Gastrocnemius medialis (tissue), 4 donors: ENCODE measurements at regions not wholly inside any gene's neighbourhood (a gene's known extent, or its start where the extent isn't known, plus 50 kb on each side); places are given as distances from the start of the nearest gene placed in this dataset.

Experiments used
- ATAC-seq, 2 donors: fragments of 150-250 bp; one replicate each; pipeline ENCODE4 v1.9.1; 2016
- DNase-seq, 2 donors: peaks; one replicate each; pipeline ENCODE4 v3.0.0-alpha.2; 2019
- H3K27ac ChIP-seq, 4 donors: fragments of 200-600 bp; sonication (generic); 1 replicate in 1 of 4; 2 replicates in 3 of 4; pipeline ENCODE4 v1.5.1; 2016 to 2018; ENCODE audit warnings: mild to moderate bottlenecking in 2 of 4, moderate library complexity in 1 of 4
- H3K27me3 ChIP-seq, 3 donors: fragments of 200-600 bp; sonication (generic) in 2 of 3; 1 replicate in 1 of 3; 2 replicates in 2 of 3; pipeline versions ENCODE4 v1.5.1 to v1.6.0; 2016 to 2019; ENCODE audit warnings: mild to moderate bottlenecking in 1 of 3, moderate library complexity in 1 of 3
- H3K36me3 ChIP-seq, 2 donors: fragments of 200-600 bp; sonication (generic) in 1 of 2; one replicate each; pipeline ENCODE4 v1.5.1; 2017 to 2018
- H3K4me1 ChIP-seq, 2 donors: fragments of 200-600 bp; sonication (generic) in 1 of 2; one replicate each; pipeline ENCODE4 v1.5.1; 2016 to 2017; ENCODE audit warnings: mild to moderate bottlenecking in 2 of 2
- H3K4me3 ChIP-seq, 4 donors: fragments of 200-600 bp; sonication (generic) in 3 of 4; 1 replicate in 1 of 4; 2 replicates in 3 of 4; pipeline ENCODE4 v1.5.1; 2016 to 2019; ENCODE audit warnings: mild to moderate bottlenecking in 2 of 4
- H3K9me3 ChIP-seq, 3 donors: fragments of 200-600 bp; sonication (generic) in 2 of 3; 1 replicate in 1 of 3; 2 replicates in 2 of 3; pipeline ENCODE4 v1.5.1; 2016 to 2019
- CTCF ChIP-seq, 5 experiments: fragments of 450-650 bp in 3 of 5; fragments of 200-600 bp in 2 of 5; sonication (generic) in 2 of 5; IDR thresholded peaks in 4 of 5; conservative IDR thresholded peaks in 1 of 5; 1 replicate in 4 of 5; 2 replicates in 1 of 5; pipeline ENCODE4 v1.5.1; 2016 to 2019; ENCODE audit warnings: antibody characterized with exemption in 5 of 5, mild to moderate bottlenecking in 3 of 5, moderate library complexity in 3 of 5
- POLR2A ChIP-seq, 2 donors: fragments of 450-650 bp; IDR thresholded peaks; one replicate each; pipeline ENCODE4 v1.6.1; 2017; ENCODE audit warnings: antibody characterized with exemption in 2 of 2, mild to moderate bottlenecking in 2 of 2, moderate library complexity in 2 of 2
- in situ Hi-C, 4 donors: fragments of 200-750 bp; cut with MboI; loops; one replicate each; pipeline versions ENCODE4 v1.15.0 to v1.8.0; 2017; ENCODE audit warnings: low sequenced_read_pairs in 4 of 4
- intact Hi-C: fragments of 100-400 bp; cut with DNase I; formaldehyde crosslinking; loops from one replicate; pipeline ENCODE4 v1.15.1; 2023; ENCODE audit warnings: low total_unique reads

- Histone ChIP-seq H3K4me3 (no peak overlapping the region), H3K27ac (no peak overlapping the region), H3K4me1 (no peaks in the 10 kb centered on the region), H3K27me3 (no peaks in the 10 kb centered on the region), H3K36me3 (no peaks in the 10 kb centered on the region), H3K9me3 (no peaks in the 10 kb centered on the region)
- intact Hi-C loops = no loop called here
- TF ChIP-seq CTCF (IDR thresholded peaks at IDR 0.05 in 4 of 5, conservative IDR thresholded peaks at IDR 0.05 in 1 of 5) = no peak
- no peak for TF ChIP-seq POLR2A (IDR thresholded peaks at IDR 0.05)
- in situ Hi-C loops = loop anchor here in 1 of 4 donors (25.0 kb wide), 1 partner anchor 111 kb away; no protein-coding TSS in a partner anchor
- DNase-seq = no peak
- ATAC-seq = no peak
Measured at GRCh38 chr20:6298049-6298448, 175.2 kb upstream of the FERMT1 start.

GRCh38 chr20:6295867-6296256 is 173.0 kb upstream of the FERMT1 start:
- TF ChIP-seq CTCF (IDR thresholded peaks at IDR 0.05 in 4 of 5, conservative IDR thresholded peaks at IDR 0.05 in 1 of 5) (no peak), POLR2A (IDR thresholded peaks at IDR 0.05) (no peak)
- intact Hi-C loops (no loop called here), in situ Hi-C loops (loop anchor here in 1 of 4 donors (25.0 kb wide), 1 partner anchor 109 kb away; no protein-coding TSS in a partner anchor)
- H3K4me3 ChIP-seq = no peak overlapping the region
- no peak overlapping the region for H3K27ac ChIP-seq
- DNase-seq (no peak), ATAC-seq (no peak)
- H3K36me3 ChIP-seq = no peaks in the 10 kb centered on the region
- H3K9me3 ChIP-seq = no peaks in the 10 kb centered on the region
- H3K4me1 ChIP-seq = no peaks in the 10 kb centered on the region
- H3K27me3 ChIP-seq = no peaks in the 10 kb centered on the region

- Histone ChIP-seq H3K36me3 (no peaks in the 10 kb centered on the region), H3K27ac (no peak overlapping the region), H3K4me1 (no peaks in the 10 kb centered on the region), H3K4me3 (no peak overlapping the region), H3K9me3 (no peaks in the 10 kb centered on the region), H3K27me3 (no peaks in the 10 kb centered on the region)
- TF ChIP-seq POLR2A (IDR thresholded peaks at IDR 0.05) (no peak), CTCF (IDR thresholded peaks at IDR 0.05 in 4 of 5, conservative IDR thresholded peaks at IDR 0.05 in 1 of 5) (no peak)
- in situ Hi-C loops = loop anchor here in 1 of 4 donors (25.0 kb wide), 1 partner anchor 108 kb away; no protein-coding TSS in a partner anchor
- intact Hi-C loops = no loop called here
- ATAC-seq (no peak), DNase-seq (no peak)
Measured at GRCh38 chr20:6295127-6295866, 172.5 kb upstream of the FERMT1 start.

GRCh38 chr20:6287471-6287870 is 164.6 kb upstream of the FERMT1 start:
- H3K4me3 ChIP-seq = no peak overlapping the region
- no peak for TF ChIP-seq CTCF (IDR thresholded peaks at IDR 0.05 in 4 of 5, conservative IDR thresholded peaks at IDR 0.05 in 1 of 5)
- H3K4me1 ChIP-seq = no peaks in the 10 kb centered on the region
- ATAC-seq = no peak
- no peaks in the 10 kb centered on the region for H3K9me3 ChIP-seq
- intact Hi-C loops (no loop called here), in situ Hi-C loops (loop anchor here in 1 of 4 donors (25.0 kb wide), 1 partner anchor 100 kb away; no protein-coding TSS in a partner anchor)
- no peaks in the 10 kb centered on the region for H3K27me3 ChIP-seq
- no peak overlapping the region for H3K27ac ChIP-seq
- no peak for DNase-seq
- no peaks in the 10 kb centered on the region for H3K36me3 ChIP-seq
